ENCODE measurements at regions not wholly inside any gene's neighbourhood (a gene's known extent, or its start where the extent isn't known, plus 50 kb on each side); places are given as distances from the start of the nearest gene placed in this dataset.

DNA sequence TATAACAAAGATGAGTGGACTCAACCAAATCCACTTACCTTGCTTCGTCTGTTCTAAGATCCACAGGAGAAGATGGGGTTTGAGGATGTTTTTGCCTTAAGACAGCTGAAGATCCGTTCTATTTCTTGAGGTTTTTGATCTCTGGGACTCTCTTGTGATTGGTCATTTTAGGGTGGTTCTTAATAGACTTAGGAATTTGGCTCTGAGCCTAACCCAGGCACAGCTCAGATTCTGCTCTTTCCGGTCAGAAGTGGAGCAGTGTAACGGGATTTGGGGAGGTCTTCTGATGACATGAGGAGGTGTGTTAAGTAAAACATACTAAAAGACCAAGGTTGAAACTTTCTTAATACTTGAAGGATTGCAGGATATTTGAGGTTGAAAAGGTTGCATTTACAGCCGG lies 166.9 kb downstream of the DMRT2 start:
- TF ChIP-seq, protein P1, sequence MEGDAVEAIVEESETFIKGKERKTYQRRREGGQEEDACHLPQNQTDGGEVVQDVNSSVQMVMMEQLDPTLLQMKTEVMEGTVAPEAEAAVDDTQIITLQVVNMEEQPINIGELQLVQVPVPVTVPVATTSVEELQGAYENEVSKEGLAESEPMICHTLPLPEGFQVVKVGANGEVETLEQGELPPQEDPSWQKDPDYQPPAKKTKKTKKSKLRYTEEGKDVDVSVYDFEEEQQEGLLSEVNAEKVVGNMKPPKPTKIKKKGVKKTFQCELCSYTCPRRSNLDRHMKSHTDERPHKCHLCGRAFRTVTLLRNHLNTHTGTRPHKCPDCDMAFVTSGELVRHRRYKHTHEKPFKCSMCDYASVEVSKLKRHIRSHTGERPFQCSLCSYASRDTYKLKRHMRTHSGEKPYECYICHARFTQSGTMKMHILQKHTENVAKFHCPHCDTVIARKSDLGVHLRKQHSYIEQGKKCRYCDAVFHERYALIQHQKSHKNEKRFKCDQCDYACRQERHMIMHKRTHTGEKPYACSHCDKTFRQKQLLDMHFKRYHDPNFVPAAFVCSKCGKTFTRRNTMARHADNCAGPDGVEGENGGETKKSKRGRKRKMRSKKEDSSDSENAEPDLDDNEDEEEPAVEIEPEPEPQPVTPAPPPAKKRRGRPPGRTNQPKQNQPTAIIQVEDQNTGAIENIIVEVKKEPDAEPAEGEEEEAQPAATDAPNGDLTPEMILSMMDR (IDR thresholded peaks at IDR 0.05) = no peak
- TF ChIP-seq EP300 (IDR thresholded peaks at IDR 0.05) (no peak), POLR2A (IDR thresholded peaks at IDR 0.05) (no peak), POLR2AphosphoS5 (IDR thresholded peaks at IDR 0.05) (no peak)
- 67 to 76% (median 70%) methylated on average over 5 of the region's 5 CpGs for WGBS, 5 donors
- no peaks in the 10 kb centered on the region for H3K36me3 ChIP-seq
- DNase-seq = no peak
- intact Hi-C loops (cut with DNase I; ENCODE audit: low total_unique reads) = no loop called here
- H3K9me3 ChIP-seq = no peaks in the 10 kb centered on the region
- no peak overlapping the region for H3K4me3 ChIP-seq
- H3K27ac ChIP-seq = no peak overlapping the region
- H3K27me3 ChIP-seq = no peaks in the 10 kb centered on the region
- no peaks in the 10 kb centered on the region for H3K4me1 ChIP-seq

DNA sequence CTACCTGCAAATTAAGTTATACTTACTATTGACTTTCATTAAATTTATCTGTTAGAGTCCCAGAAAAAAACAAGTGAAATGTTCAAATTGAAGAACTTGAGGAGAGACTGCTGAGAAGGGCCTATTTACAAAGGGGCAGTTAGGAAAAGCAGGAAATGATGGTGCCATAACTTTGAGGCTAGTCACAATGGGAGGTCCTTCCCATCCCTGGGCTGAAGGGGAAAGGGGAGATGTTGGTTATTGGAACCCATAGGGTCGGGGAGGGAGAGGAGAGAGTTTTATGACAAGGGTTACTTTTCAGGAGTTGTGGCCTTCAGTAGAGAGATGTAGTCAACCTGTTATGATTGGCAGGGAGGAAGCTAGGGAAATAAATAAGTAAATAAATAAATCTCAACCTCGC lies 169.1 kb downstream of the DMRT2 start:
- 54 to 73% (median 66%) methylated on average over 2 of the region's 2 CpGs for WGBS, 5 donors
- Histone ChIP-seq H3K36me3 (no peaks in the 10 kb centered on the region), H3K4me1 (no peaks in the 10 kb centered on the region), H3K27ac (no peak overlapping the region), H3K27me3 (no peaks in the 10 kb centered on the region), H3K4me3 (no peak overlapping the region), H3K9me3 (no peaks in the 10 kb centered on the region)
- intact Hi-C loops (cut with DNase I; ENCODE audit: low total_unique reads) = no loop called here
- TF ChIP-seq, protein P1 (IDR thresholded peaks at IDR 0.05) = no peak
- TF ChIP-seq EP300 (IDR thresholded peaks at IDR 0.05) = no peak
- no peak for TF ChIP-seq POLR2AphosphoS5 (IDR thresholded peaks at IDR 0.05)
- no peak for TF ChIP-seq POLR2A (IDR thresholded peaks at IDR 0.05)
- DNase-seq = no peak

DNA sequence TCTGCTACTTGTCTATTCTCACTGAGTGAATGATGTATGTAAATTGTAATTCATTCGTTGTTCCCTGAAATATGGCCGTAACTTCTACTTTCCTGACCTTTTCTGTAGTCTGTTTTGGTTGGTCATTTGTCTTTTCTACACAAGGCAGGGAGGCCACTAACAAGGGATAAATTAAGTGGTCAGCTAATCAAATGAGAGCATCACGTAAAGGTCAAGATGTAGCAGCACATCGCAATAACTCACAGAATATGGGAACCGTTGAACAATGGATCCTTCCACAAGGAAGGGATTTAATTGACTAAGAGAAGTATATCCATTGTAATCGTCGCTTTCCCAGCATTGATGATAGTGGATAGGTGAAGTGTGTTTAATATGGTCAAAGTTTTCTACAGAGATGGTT lies 171.1 kb downstream of the DMRT2 start:
- TF ChIP-seq EP300 (IDR thresholded peaks at IDR 0.05) (no peak), POLR2AphosphoS5 (IDR thresholded peaks at IDR 0.05) (no peak), POLR2A (IDR thresholded peaks at IDR 0.05) (no peak)
- TF ChIP-seq, protein P1 (IDR thresholded peaks at IDR 0.05) = no peak
- H3K27me3 ChIP-seq = no peaks in the 10 kb centered on the region
- no peak for DNase-seq
- intact Hi-C loops (cut with DNase I; ENCODE audit: low total_unique reads) = no loop called here
- WGBS, 5 donors = 82 to 91% (median 88%) methylated on average over 7 of the region's 7 CpGs
- H3K9me3 ChIP-seq = no peaks in the 10 kb centered on the region
- no peaks in the 10 kb centered on the region for H3K36me3 ChIP-seq
- no peak overlapping the region for H3K27ac ChIP-seq
- no peak overlapping the region for H3K4me3 ChIP-seq
- no peaks in the 10 kb centered on the region for H3K4me1 ChIP-seq

DNA sequence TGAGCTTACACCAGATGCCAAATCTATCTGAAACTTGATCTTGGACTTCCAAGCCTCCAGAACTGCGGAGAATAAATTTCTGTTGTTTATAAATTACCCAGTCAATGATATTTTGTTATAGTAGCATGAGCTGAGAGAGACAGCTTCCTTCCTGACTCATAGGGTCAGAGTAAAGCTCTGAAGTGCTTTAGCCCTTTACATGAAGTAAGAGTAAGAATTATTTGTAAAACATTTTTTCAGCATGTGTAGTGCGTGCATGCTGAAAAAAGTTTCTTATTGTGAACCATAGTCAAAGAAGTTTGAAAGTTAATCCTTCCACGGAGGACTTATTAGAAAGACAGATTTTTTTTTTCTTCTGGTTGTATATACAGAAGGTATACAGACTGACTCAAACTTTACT lies 172.4 kb downstream of the DMRT2 start:
- no peaks in the 10 kb centered on the region for H3K27me3 ChIP-seq
- no peak overlapping the region for H3K27ac ChIP-seq
- H3K4me1 ChIP-seq = no peaks in the 10 kb centered on the region
- DNase-seq = no peak
- TF ChIP-seq POLR2AphosphoS5 (IDR thresholded peaks at IDR 0.05) (no peak), POLR2A (IDR thresholded peaks at IDR 0.05) (no peak), EP300 (IDR thresholded peaks at IDR 0.05) (no peak)
- TF ChIP-seq, protein P1 (IDR thresholded peaks at IDR 0.05) = no peak
- intact Hi-C loops (cut with DNase I; ENCODE audit: low total_unique reads) = no loop called here
- no peaks in the 10 kb centered on the region for H3K36me3 ChIP-seq
- H3K9me3 ChIP-seq = no peaks in the 10 kb centered on the region
- 40 to 60% (median 48%) methylated on average over 3 of the region's 3 CpGs for WGBS, 5 donors
- H3K4me3 ChIP-seq = no peak overlapping the region

All from stomach (tissue), 8 donors.